A549 (cell line): ENCODE measurements at regions not wholly inside any gene's neighbourhood (a gene's known extent, or its start where the extent isn't known, plus 50 kb on each side); places are given as distances from the start of the nearest gene placed in this dataset.

Source experiments
- ATAC-seq, 2 experiments: fragments of 200-7000 bp in 1 of 2; fragments of >200 bp in 1 of 2; cut with Nextera tagmentation in 1 of 2; cut with Tn5 transposase in 1 of 2; 3 replicates each; pipeline versions ENCODE4 v1.8.0 to v1.9.1; 2018 to 2020; ENCODE audit warnings: mild to moderate bottlenecking in 1 of 2, moderate library complexity in 1 of 2
- CTCF ChIA-PET: fragments of 300-600 bp; sonication (Branson Sonifier 250); formaldehyde crosslinking; extraction: SDS; loops from one replicate; lab custom pipeline; 2021; ENCODE audit warnings: antibody characterized with exemption, inconsistent platforms; lab: Yijun Ruan, JAX
- POLR2A ChIA-PET: fragments of 350-600 bp; formaldehyde crosslinking; extraction: SDS; loops from one replicate; lab custom pipeline; 2021; ENCODE audit warnings: antibody characterized with exemption, inconsistent platforms; lab: Yijun Ruan, JAX
- DNase-seq, 2 experiments: peaks; one replicate each; pipeline versions ENCODE4 v3.0.0 to v3.0.0-alpha.2; 2011 to 2016; ENCODE audit warnings: low read depth in 1 of 2, low spot score in 1 of 2
- FAIRE-seq: peaks from 2 replicates; lab custom pipeline; 2011; peaks lifted over from hg19 to GRCh38; lab: Jason Lieb, UNC
- H3K27ac ChIP-seq, 2 experiments: fragments of >200 bp; sonication (Bioruptor Twin); formaldehyde crosslinking; 3 replicates each; pipeline ENCODE4 v1.5.1; 2016 to 2017
- H3K4me1 ChIP-seq: fragments of >200 bp; sonication (Bioruptor Twin); formaldehyde crosslinking; 3 replicates; pipeline ENCODE4 v1.6.1; 2016
- H3K4me2 ChIP-seq: fragments of >200 bp; sonication (Bioruptor Twin); formaldehyde crosslinking; 3 replicates; pipeline ENCODE4 v1.6.1; 2016
- H3K4me3 ChIP-seq: fragments of >200 bp; sonication (Bioruptor Twin); formaldehyde crosslinking; 3 replicates; pipeline ENCODE4 v1.5.1; 2016
- H3K9me3 ChIP-seq: fragments of >200 bp; sonication (Bioruptor Twin); formaldehyde crosslinking; 3 replicates; pipeline ENCODE4 v1.6.1; 2016
- BCL3 ChIP-seq: fragments of >200 bp; sonication (Bioruptor Twin); formaldehyde crosslinking; IDR thresholded peaks from 3 replicates; pipeline ENCODE4 v1.6.1; 2016
- CBX2 ChIP-seq: fragments of 200-600 bp; sonication (generic); IDR thresholded peaks from 2 replicates; pipeline ENCODE4 v1.6.1; 2016; ENCODE audit warnings: low read depth, mild to moderate bottlenecking, borderline replicate concordance
- CHD4 ChIP-seq: fragments of 200-600 bp; sonication (generic); IDR thresholded peaks from 2 replicates; pipeline ENCODE4 v1.6.1; 2016; ENCODE audit warnings: antibody characterized with exemption, mild to moderate bottlenecking, borderline replicate concordance
- EHMT2 ChIP-seq: fragments of 200-600 bp; sonication (generic); IDR thresholded peaks from 2 replicates; pipeline ENCODE4 v1.6.1; 2016; ENCODE audit warnings: antibody characterized with exemption, low read depth, mild to moderate bottlenecking, moderate library complexity
- EP300 ChIP-seq, 2 experiments: fragments of >200 bp; sonication (Bioruptor Twin); formaldehyde crosslinking; IDR thresholded peaks; 2 replicates in 1 of 2; 3 replicates in 1 of 2; pipeline ENCODE4 v1.6.1; 2016 to 2017
- GATA3 ChIP-seq: IDR thresholded peaks from 2 replicates; pipeline ENCODE4 v1.6.1; 2012; ENCODE audit warnings: borderline replicate concordance
- HDAC2 ChIP-seq: fragments of 200-600 bp; sonication (generic); IDR thresholded peaks from 2 replicates; pipeline ENCODE4 v1.6.1; 2016
- HOXA7 ChIP-seq: fragments of 250-450 bp; sonication (Bioruptor Pico); IDR thresholded peaks from 2 replicates; pipeline ENCODE4 v1.5.0; 2020; ENCODE audit warnings: mild to moderate bottlenecking, moderate library complexity
- JUNB ChIP-seq: fragments of >200 bp; sonication (Bioruptor Twin); formaldehyde crosslinking; IDR thresholded peaks from 2 replicates; pipeline ENCODE4 v1.6.1; 2016
- KDM1A ChIP-seq: fragments of 200-600 bp; sonication (generic); IDR thresholded peaks from 2 replicates; pipeline ENCODE4 v1.6.1; 2016; ENCODE audit warnings: low read depth, mild to moderate bottlenecking
- MAFK ChIP-seq: fragments of 450-650 bp; IDR thresholded peaks from 2 replicates; pipeline ENCODE4 v1.6.1; 2014; ENCODE audit not compliant: partially characterized antibody
- NFE2L2 ChIP-seq: fragments of 150-350 bp; conservative IDR thresholded peaks from 2 replicates; pipeline ENCODE4 v1.6.1; 2014; ENCODE audit warnings: low read length
- PHF8 ChIP-seq: fragments of 200-600 bp; sonication (generic); IDR thresholded peaks from 2 replicates; pipeline ENCODE4 v1.6.1; 2016; ENCODE audit warnings: low read depth, mild to moderate bottlenecking, antibody characterized with exemption, moderate library complexity, borderline replicate concordance
- POLR2A ChIP-seq: IDR thresholded peaks from 2 replicates; pipeline ENCODE4 v1.6.1; 2012; ENCODE audit warnings: mild to moderate bottlenecking, low read length
- POLR2AphosphoS2 ChIP-seq: conservative IDR thresholded peaks from 2 replicates; pipeline ENCODE4 v1.6.1; 2012; ENCODE audit warnings: low read length, improper control_type of control experiment, inconsistent platforms
- RAD21 ChIP-seq, 2 experiments: fragments of >200 bp in 1 of 2; sonication (Bioruptor Twin) in 1 of 2; formaldehyde crosslinking in 1 of 2; IDR thresholded peaks in 1 of 2; conservative IDR thresholded peaks in 1 of 2; 2 replicates in 1 of 2; 3 replicates in 1 of 2; pipeline ENCODE4 v1.6.1; 2012 to 2018; ENCODE audit warnings: inconsistent platforms in 1 of 2
- RARB ChIP-seq: fragments of 250-450 bp; sonication (Bioruptor Pico); IDR thresholded peaks from 2 replicates; pipeline ENCODE4 v1.8.0; 2021; ENCODE audit warnings: mild to moderate bottlenecking, moderate library complexity
- RCOR1 ChIP-seq: fragments of 150-350 bp; IDR thresholded peaks from 2 replicates; pipeline ENCODE4 v1.6.1; 2014; ENCODE audit warnings: antibody characterized with exemption, low read length, low read depth
- REST ChIP-seq: fragments of 200-600 bp; sonication (generic); IDR thresholded peaks from 2 replicates; pipeline ENCODE4 v1.6.1; 2016; ENCODE audit warnings: antibody characterized with exemption, mild to moderate bottlenecking, moderate library complexity
- RFX5 ChIP-seq: fragments of 450-650 bp; IDR thresholded peaks from 2 replicates; pipeline ENCODE4 v1.7.1; 2014; ENCODE audit warnings: antibody characterized with exemption, mild to moderate bottlenecking, moderate library complexity
- TFCP2L1 ChIP-seq: fragments of 250-450 bp; sonication (Bioruptor Pico); IDR thresholded peaks from 2 replicates; pipeline ENCODE4 v1.5.0; 2021; ENCODE audit warnings: mild to moderate bottlenecking
- TP53 ChIP-seq: fragments of 250-450 bp; sonication (Bioruptor Pico); IDR thresholded peaks from 2 replicates; pipeline ENCODE4 v1.5.0; 2021; ENCODE audit warnings: mild to moderate bottlenecking, moderate library complexity
- ZC3H11A ChIP-seq: fragments of 450-650 bp; IDR thresholded peaks from 2 replicates; pipeline ENCODE4 v1.6.1; 2014; ENCODE audit warnings: antibody characterized with exemption, mild to moderate bottlenecking
- ZFP36 ChIP-seq: fragments of 450-650 bp; IDR thresholded peaks from 2 replicates; pipeline ENCODE4 v1.6.1; 2014; ENCODE audit warnings: borderline replicate concordance; ENCODE audit not compliant: partially characterized antibody
- WGBS: methylation state at CpG from one replicate; pipeline ENCODE4 v1.1.6; 2017; ENCODE audit errors: missing lambda C conversion rate; 5-methylcytosine and 5-hydroxymethylcytosine counted together
- TF ChIP-seq, protein P1 (sequence below): fragments of 450-650 bp; IDR thresholded peaks from 2 replicates; pipeline ENCODE4 v1.6.1; 2014; ENCODE audit warnings: antibody characterized with exemption
- TF ChIP-seq, protein P2 (sequence below): fragments of 250-450 bp; sonication (Bioruptor Pico); IDR thresholded peaks from 2 replicates; pipeline ENCODE4 v1.5.0; 2020; ENCODE audit warnings: low read depth, mild to moderate bottlenecking, moderate library complexity
- TF ChIP-seq, protein P3 (sequence below): fragments of >200 bp; sonication (Bioruptor Twin); formaldehyde crosslinking; IDR thresholded peaks from 2 replicates; pipeline ENCODE4 v1.6.1; 2016
- TF ChIP-seq, protein P4 (sequence below): fragments of >200 bp; sonication (Bioruptor Twin); formaldehyde crosslinking; IDR thresholded peaks from 3 replicates; pipeline ENCODE4 v1.5.1; 2016

DNA sequence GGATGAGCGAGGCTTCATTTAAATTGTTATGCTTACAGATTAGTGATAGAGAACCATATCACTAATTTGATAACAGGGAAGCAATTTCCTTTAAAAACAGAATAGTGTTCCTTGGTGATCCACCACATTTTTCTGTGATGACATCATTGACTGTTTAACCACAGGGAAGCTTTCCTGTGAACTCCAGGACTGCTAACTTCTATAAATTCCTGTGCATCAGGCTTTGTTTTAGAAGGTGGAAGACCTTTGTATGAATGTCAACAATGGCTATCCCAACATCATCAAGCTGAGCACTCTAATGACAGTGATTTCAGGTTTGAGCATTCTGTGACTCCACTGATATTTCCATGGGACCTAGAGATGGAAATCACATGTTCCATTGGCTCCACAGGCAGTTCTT, 177.1 kb downstream of the RMST start:
- ATAC-seq = no peak
- no peak for FAIRE-seq
- POLR2A ChIA-PET = no interaction called here
- Histone ChIP-seq H3K4me1 (no peaks in the 10 kb centered on the region), H3K4me2 (no peak overlapping the region), H3K9me3 (no peaks in the 10 kb centered on the region), H3K4me3 (no peak overlapping the region), H3K27ac (no peak overlapping the region)
- no peak for DNase-seq
- CTCF ChIA-PET = interaction anchor here (0.7 kb wide), 1 partner anchor 379 kb away, joined by 5 read pairs; no protein-coding TSS in a partner anchor
- TF ChIP-seq RCOR1 (no peak), RARB (no peak), CBX2 (no peak), RAD21 (conservative IDR thresholded peaks at IDR 0.05 in 1 of 2, IDR thresholded peaks at IDR 0.05 in 1 of 2) (no peak), MAFK (no peak), POLR2A (no peak), TP53 (no peak), KDM1A (no peak), NFE2L2 (no peak), BCL3 (no peak), TFCP2L1 (CRISPR knock-in tag) (no peak), POLR2AphosphoS2 (no peak), PHF8 (no peak), EHMT2 (no peak)
- TF ChIP-seq, protein P1, sequence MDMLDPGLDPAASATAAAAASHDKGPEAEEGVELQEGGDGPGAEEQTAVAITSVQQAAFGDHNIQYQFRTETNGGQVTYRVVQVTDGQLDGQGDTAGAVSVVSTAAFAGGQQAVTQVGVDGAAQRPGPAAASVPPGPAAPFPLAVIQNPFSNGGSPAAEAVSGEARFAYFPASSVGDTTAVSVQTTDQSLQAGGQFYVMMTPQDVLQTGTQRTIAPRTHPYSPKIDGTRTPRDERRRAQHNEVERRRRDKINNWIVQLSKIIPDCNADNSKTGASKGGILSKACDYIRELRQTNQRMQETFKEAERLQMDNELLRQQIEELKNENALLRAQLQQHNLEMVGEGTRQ = no peak
- TF ChIP-seq, protein P2, sequence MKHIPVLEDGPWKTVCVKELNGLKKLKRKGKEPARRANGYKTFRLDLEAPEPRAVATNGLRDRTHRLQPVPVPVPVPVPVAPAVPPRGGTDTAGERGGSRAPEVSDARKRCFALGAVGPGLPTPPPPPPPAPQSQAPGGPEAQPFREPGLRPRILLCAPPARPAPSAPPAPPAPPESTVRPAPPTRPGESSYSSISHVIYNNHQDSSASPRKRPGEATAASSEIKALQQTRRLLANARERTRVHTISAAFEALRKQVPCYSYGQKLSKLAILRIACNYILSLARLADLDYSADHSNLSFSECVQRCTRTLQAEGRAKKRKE = no peak
- 24% methylated on average over 1 of the region's 1 CpG for WGBS

DNA sequence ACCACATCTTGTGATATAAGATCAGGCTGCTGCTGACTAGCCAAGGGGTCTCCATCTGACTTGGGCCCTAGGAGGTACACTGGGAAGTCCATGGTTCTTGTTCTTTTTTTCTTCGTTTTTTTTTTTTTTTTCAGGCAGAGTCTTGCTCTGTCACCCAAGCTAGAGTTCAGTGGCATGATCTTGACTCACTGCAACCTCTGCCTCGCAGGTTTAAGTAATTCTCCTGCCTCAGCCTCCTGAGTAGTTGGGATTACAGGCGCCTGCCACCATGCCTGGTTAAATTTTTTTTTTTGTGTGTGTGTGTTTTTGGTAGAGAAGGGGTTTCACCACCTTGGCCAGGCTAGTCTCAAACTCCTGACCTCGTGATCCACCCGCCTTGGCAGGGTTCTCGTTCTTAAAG, 178.2 kb downstream of the RMST start:
- ChIA-PET CTCF (no interaction called here), POLR2A (no interaction called here)
- H3K4me1 ChIP-seq = no peaks in the 10 kb centered on the region
- 5% methylated on average over 6 of the region's 6 CpGs for WGBS
- H3K9me3 ChIP-seq = no peaks in the 10 kb centered on the region
- DNase-seq = no peak
- no peak for FAIRE-seq
- no peak overlapping the region for H3K27ac ChIP-seq
- H3K4me3 ChIP-seq = no peak overlapping the region
- TF ChIP-seq TFCP2L1 (CRISPR knock-in tag) (no peak), EP300 (IDR thresholded peaks at IDR 0.05) (no peak), HDAC2 (no peak), RFX5 (no peak)
- no peak for ATAC-seq
- H3K4me2 ChIP-seq = no peak overlapping the region

- no peak overlapping the region for H3K4me3 ChIP-seq
- POLR2A ChIA-PET = no interaction called here
- ATAC-seq = no peak
- 8% methylated on average over 5 of the region's 5 CpGs for WGBS
- no peak for DNase-seq
- CTCF ChIA-PET = no interaction called here
- no peak for FAIRE-seq
- H3K27ac ChIP-seq = no peak overlapping the region
- TF ChIP-seq POLR2A (no peak), REST (no peak), JUNB (no peak), ZC3H11A (no peak), GATA3 (no peak), ZFP36 (no peak), CHD4 (no peak), RAD21 (conservative IDR thresholded peaks at IDR 0.05 in 1 of 2, IDR thresholded peaks at IDR 0.05 in 1 of 2) (no peak), CBX2 (no peak), HOXA7 (CRISPR knock-in tag) (no peak), RARB (no peak)
- TF ChIP-seq, protein P3, sequence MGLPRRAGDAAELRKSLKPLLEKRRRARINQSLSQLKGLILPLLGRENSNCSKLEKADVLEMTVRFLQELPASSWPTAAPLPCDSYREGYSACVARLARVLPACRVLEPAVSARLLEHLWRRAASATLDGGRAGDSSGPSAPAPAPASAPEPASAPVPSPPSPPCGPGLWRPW = no peak
- TF ChIP-seq, protein P4, sequence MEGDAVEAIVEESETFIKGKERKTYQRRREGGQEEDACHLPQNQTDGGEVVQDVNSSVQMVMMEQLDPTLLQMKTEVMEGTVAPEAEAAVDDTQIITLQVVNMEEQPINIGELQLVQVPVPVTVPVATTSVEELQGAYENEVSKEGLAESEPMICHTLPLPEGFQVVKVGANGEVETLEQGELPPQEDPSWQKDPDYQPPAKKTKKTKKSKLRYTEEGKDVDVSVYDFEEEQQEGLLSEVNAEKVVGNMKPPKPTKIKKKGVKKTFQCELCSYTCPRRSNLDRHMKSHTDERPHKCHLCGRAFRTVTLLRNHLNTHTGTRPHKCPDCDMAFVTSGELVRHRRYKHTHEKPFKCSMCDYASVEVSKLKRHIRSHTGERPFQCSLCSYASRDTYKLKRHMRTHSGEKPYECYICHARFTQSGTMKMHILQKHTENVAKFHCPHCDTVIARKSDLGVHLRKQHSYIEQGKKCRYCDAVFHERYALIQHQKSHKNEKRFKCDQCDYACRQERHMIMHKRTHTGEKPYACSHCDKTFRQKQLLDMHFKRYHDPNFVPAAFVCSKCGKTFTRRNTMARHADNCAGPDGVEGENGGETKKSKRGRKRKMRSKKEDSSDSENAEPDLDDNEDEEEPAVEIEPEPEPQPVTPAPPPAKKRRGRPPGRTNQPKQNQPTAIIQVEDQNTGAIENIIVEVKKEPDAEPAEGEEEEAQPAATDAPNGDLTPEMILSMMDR = no peak
- TF ChIP-seq, all 56 proteins: peak for 0
- no peak overlapping the region for H3K4me2 ChIP-seq
- H3K9me3 ChIP-seq = no peaks in the 10 kb centered on the region
- H3K4me1 ChIP-seq = no peaks in the 10 kb centered on the region
Measured at GRCh38 chr12:97642911-97643310, 180.3 kb downstream of the RMST start.
